ENCODE measurements at regions not wholly inside any gene's neighbourhood (a gene's known extent, or its start where the extent isn't known, plus 50 kb on each side); places are given as distances from the start of the nearest gene placed in this dataset.

DNA sequence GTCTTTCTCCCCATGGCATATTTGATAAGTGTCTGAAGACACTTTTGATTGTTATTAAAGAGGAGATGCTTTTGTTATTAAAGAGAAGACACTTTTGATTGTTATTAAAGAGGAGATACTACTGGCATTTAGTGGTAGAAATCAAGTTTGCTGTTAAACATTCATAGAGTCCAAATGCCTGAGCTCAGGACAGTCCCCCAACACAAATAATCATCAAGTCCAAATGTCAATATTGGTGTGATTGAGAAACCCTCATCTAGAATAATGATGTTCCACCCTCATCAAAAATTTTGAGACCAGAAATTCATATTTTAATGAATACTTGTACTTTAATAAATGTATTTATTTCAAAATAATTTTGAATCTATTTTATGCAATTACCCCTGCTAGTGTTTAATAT, 1412.9 kb upstream of the PCDH7 start:
- TF ChIP-seq, protein P1, sequence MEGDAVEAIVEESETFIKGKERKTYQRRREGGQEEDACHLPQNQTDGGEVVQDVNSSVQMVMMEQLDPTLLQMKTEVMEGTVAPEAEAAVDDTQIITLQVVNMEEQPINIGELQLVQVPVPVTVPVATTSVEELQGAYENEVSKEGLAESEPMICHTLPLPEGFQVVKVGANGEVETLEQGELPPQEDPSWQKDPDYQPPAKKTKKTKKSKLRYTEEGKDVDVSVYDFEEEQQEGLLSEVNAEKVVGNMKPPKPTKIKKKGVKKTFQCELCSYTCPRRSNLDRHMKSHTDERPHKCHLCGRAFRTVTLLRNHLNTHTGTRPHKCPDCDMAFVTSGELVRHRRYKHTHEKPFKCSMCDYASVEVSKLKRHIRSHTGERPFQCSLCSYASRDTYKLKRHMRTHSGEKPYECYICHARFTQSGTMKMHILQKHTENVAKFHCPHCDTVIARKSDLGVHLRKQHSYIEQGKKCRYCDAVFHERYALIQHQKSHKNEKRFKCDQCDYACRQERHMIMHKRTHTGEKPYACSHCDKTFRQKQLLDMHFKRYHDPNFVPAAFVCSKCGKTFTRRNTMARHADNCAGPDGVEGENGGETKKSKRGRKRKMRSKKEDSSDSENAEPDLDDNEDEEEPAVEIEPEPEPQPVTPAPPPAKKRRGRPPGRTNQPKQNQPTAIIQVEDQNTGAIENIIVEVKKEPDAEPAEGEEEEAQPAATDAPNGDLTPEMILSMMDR (IDR thresholded peaks at IDR 0.05) = no peak
- no peak for TF ChIP-seq POLR2A (IDR thresholded peaks at IDR 0.05)

All from body of pancreas (tissue), 4 donors.